Stomach (tissue), 8 donors: ENCODE measurements at regions not wholly inside any gene's neighbourhood (a gene's known extent, or its start where the extent isn't known, plus 50 kb on each side); places are given as distances from the start of the nearest gene placed in this dataset.

Experiments
- DNase-seq, 2 donors: peaks; one replicate each; pipeline versions ENCODE4 v3.0.0 to v3.0.0-alpha.2; 2013 to 2019
- H3K27ac ChIP-seq, 5 donors: fragments of 200-600 bp in 4 of 5; sonication (generic) in 4 of 5; one replicate each; pipeline ENCODE4 v1.5.1; 2013 to 2019; ENCODE audit warnings: mild to moderate bottlenecking in 1 of 5, moderate library complexity in 1 of 5
- H3K27me3 ChIP-seq, 3 donors: fragments of 200-600 bp; sonication (generic); one replicate each; pipeline ENCODE4 v1.5.1; 2017 to 2019; ENCODE audit warnings: mixed run types in 1 of 3
- H3K36me3 ChIP-seq, 4 donors: fragments of 200-600 bp; sonication (generic); 1 replicate in 3 of 4; 2 replicates in 1 of 4; pipeline ENCODE4 v1.5.1; 2016 to 2019
- H3K4me1 ChIP-seq, 4 donors: fragments of 200-600 bp; sonication (generic); one replicate each; pipeline ENCODE4 v1.5.1; 2016 to 2019
- H3K4me3 ChIP-seq, 4 donors: fragments of 200-600 bp; sonication (generic) in 3 of 4; one replicate each; pipeline ENCODE4 v1.5.1; 2016 to 2019; ENCODE audit warnings: mild to moderate bottlenecking in 1 of 4
- H3K9me3 ChIP-seq, 4 donors: fragments of 200-600 bp; sonication (generic); one replicate each; pipeline ENCODE4 v1.5.1; 2016 to 2019
- CTCF ChIP-seq, 7 experiments: fragments of 450-650 bp in 4 of 7; fragments of 200-600 bp in 3 of 7; sonication (generic) in 3 of 7; IDR thresholded peaks; one replicate each; pipeline ENCODE4 v1.5.1; 2016 to 2019; ENCODE audit warnings: antibody characterized with exemption in 7 of 7, control low read depth in 2 of 7, mild to moderate bottlenecking in 1 of 7
- EP300 ChIP-seq: sonication (generic); formaldehyde crosslinking; IDR thresholded peaks from one replicate; pipeline ENCODE4 v1.6.1; 2017; ENCODE audit warnings: antibody characterized with exemption
- POLR2A ChIP-seq, 4 donors: fragments of 450-650 bp; IDR thresholded peaks; one replicate each; pipeline ENCODE4 v1.6.1; 2016; ENCODE audit warnings: antibody characterized with exemption in 4 of 4, control low read depth in 2 of 4, mild to moderate bottlenecking in 1 of 4, moderate library complexity in 1 of 4
- POLR2AphosphoS5 ChIP-seq, 3 donors: sonication (generic); formaldehyde crosslinking; IDR thresholded peaks; one replicate each; pipeline ENCODE4 v1.6.1; 2016; ENCODE audit warnings: antibody characterized with exemption in 3 of 3
- WGBS, 5 donors: extraction: QIAGEN DNeasy Blood & Tissue Kit in 3 of 5; methylation state at CpG; one replicate each; pipeline versions ENCODE4 v1.1.5 to v1.1.7; 2013 to 2018; 5-methylcytosine and 5-hydroxymethylcytosine counted together
- intact Hi-C: fragments of 100-400 bp; cut with DNase I; formaldehyde crosslinking; loops from one replicate; pipeline ENCODE4 v1.15.1; 2023; ENCODE audit warnings: low total_unique reads
- donor health status: healthy with polysubstance abuse.
- donor health status: Bipolar disorder and iron deficiency.
- donor health status: healthy.

- H3K9me3 ChIP-seq, result no peaks in the 10 kb centered on the region
- H3K4me3 ChIP-seq, result no peak overlapping the region
- peak overlapping the region in 4 of 5 donors; percentile 76 to 89 (median 80) for H3K27ac ChIP-seq
- DNase-seq, result no peak
- no peaks in the 10 kb centered on the region for H3K36me3 ChIP-seq
- peaks cover 18 to 25% (median 23%) of the 10 kb centered on the region in 4 donors for H3K4me1 ChIP-seq
- WGBS, 5 donors, result 80 to 93% (median 89%) methylated on average over 10 of the region's 10 CpGs
- intact Hi-C loops, result loop anchor here (5.0 to 10.0 kb wide), 2 partner anchors 114 to 389 kb away; no protein-coding TSS in a partner anchor
- TF ChIP-seq POLR2A (IDR thresholded peaks at IDR 0.05) (no peak), POLR2AphosphoS5 (IDR thresholded peaks at IDR 0.05) (no peak), EP300 (no peak), CTCF (IDR thresholded peaks at IDR 0.05) (no peak)
- H3K27me3 ChIP-seq, result no peaks in the 10 kb centered on the region
These were observed 237.0 kb downstream of the SYK start for GRCh38 chr9:91038483-91039124.

- no peak overlapping the region for H3K4me3 ChIP-seq
- H3K4me1 ChIP-seq, result peaks cover 18 to 25% (median 23%) of the 10 kb centered on the region in 4 donors
- TF ChIP-seq POLR2A (IDR thresholded peaks at IDR 0.05), result no peak
- H3K27ac ChIP-seq, result no peak overlapping the region
- no peaks in the 10 kb centered on the region for H3K27me3 ChIP-seq
- intact Hi-C loops, result loop anchor here (5.0 to 10.0 kb wide), 2 partner anchors 114 to 388 kb away; no protein-coding TSS in a partner anchor
- H3K36me3 ChIP-seq, result no peaks in the 10 kb centered on the region
- DNase-seq, result no peak
- no peaks in the 10 kb centered on the region for H3K9me3 ChIP-seq
- WGBS, 5 donors, result 91 to 98% (median 97%) methylated on average over 8 of the region's 8 CpGs
These were observed 237.7 kb downstream of the SYK start for GRCh38 chr9:91039125-91039834.

GRCh38 chr9:91039835-91040140, 238.2 kb downstream of the SYK start:
- no peak overlapping the region for H3K27ac ChIP-seq
- 91 to 94% (median 92%) methylated on average over 8 of the region's 8 CpGs for WGBS, 5 donors
- intact Hi-C loops, result loop anchor here (5.0 to 10.0 kb wide), 2 partner anchors 115 to 388 kb away; no protein-coding TSS in a partner anchor
- no peak overlapping the region for H3K4me3 ChIP-seq
- no peak for DNase-seq
- TF ChIP-seq POLR2AphosphoS5 (IDR thresholded peaks at IDR 0.05) (no peak), POLR2A (IDR thresholded peaks at IDR 0.05) (no peak), CTCF (IDR thresholded peaks at IDR 0.05) (no peak), EP300 (no peak)
- H3K36me3 ChIP-seq, result no peaks in the 10 kb centered on the region
- H3K9me3 ChIP-seq, result no peaks in the 10 kb centered on the region
- H3K4me1 ChIP-seq, result peaks cover 18 to 25% (median 23%) of the 10 kb centered on the region in 4 donors
- H3K27me3 ChIP-seq, result no peaks in the 10 kb centered on the region

- no peak for DNase-seq
- H3K36me3 ChIP-seq, result no peaks in the 10 kb centered on the region
- intact Hi-C loops, result no loop called here
These were observed 239.0 kb downstream of the SYK start for GRCh38 chr9:91040371-91041215.

More at GRCh38 chr9:91040371-91041215, 239.0 kb downstream of the SYK start:
- Histone ChIP-seq H3K4me3 (no peak overlapping the region), H3K27me3 (no peaks in the 10 kb centered on the region), H3K4me1 (peaks cover 18 to 25% (median 23%) of the 10 kb centered on the region in 4 donors), H3K27ac (no peak overlapping the region), H3K9me3 (no peaks in the 10 kb centered on the region)
- TF ChIP-seq EP300 (no peak), POLR2AphosphoS5 (IDR thresholded peaks at IDR 0.05) (no peak), POLR2A (IDR thresholded peaks at IDR 0.05) (no peak), CTCF (IDR thresholded peaks at IDR 0.05) (no peak)
- WGBS, 5 donors, result 95 to 98% (median 97%) methylated on average over 14 of the region's 14 CpGs
